HG02763 (cell line): ENCODE measurements at regions not wholly inside any gene's neighbourhood (a gene's known extent, or its start where the extent isn't known, plus 50 kb on each side); places are given as distances from the start of the nearest gene placed in this dataset.

Experiments
- ATAC-seq: cut with Tn5 transposase; IDR thresholded peaks from one replicate; pipeline ENCODE4 v1.9.1; 2021; ENCODE audit warnings: mild to moderate bottlenecking, moderate library complexity; ENCODE audit not compliant: unreplicated experiment

GRCh38 chr6:121809211-121809610 lies 373.8 kb downstream of the GJA1 start:
- ATAC-seq: no peak

GRCh38 chr6:121810158-121811032 lies 374.9 kb downstream of the GJA1 start:
- ATAC-seq: no peak

- no peak for ATAC-seq
These were observed 375.7 kb downstream of the GJA1 start for GRCh38 chr6:121811106-121811505.

- no peak for ATAC-seq
These were observed 380.9 kb downstream of the GJA1 start for GRCh38 chr6:121816361-121816760.

GRCh38 chr6:121816906-121817540 lies 381.6 kb downstream of the GJA1 start:
- no peak for ATAC-seq

- ATAC-seq: no peak
These were observed 388.0 kb downstream of the GJA1 start for GRCh38 chr6:121823437-121823851.

- ATAC-seq: no peak
These were observed 390.8 kb downstream of the GJA1 start for GRCh38 chr6:121826156-121826810.

GRCh38 chr6:121828146-121828886 lies 392.9 kb downstream of the GJA1 start:
- no peak for ATAC-seq

- ATAC-seq: no peak
These were observed 395.3 kb downstream of the GJA1 start for GRCh38 chr6:121830736-121831135.

GRCh38 chr6:121835662-121836061 lies 400.2 kb downstream of the GJA1 start:
- no peak for ATAC-seq

- no peak for ATAC-seq
These were observed 402.2 kb downstream of the GJA1 start for GRCh38 chr6:121837545-121838229.

GRCh38 chr6:121838842-121839241 lies 403.4 kb downstream of the GJA1 start:
- no peak for ATAC-seq

GRCh38 chr6:121839896-121840295 lies 404.4 kb downstream of the GJA1 start:
- ATAC-seq: no peak

GRCh38 chr6:121844898-121845297 lies 409.5 kb downstream of the GJA1 start:
- no peak for ATAC-seq

- ATAC-seq: no peak
These were observed 412.5 kb downstream of the GJA1 start for GRCh38 chr6:121847806-121848522.

- no peak for ATAC-seq
These were observed 413.2 kb downstream of the GJA1 start for GRCh38 chr6:121848523-121849255.

- peak; percentile 84 for ATAC-seq
These were observed 414.0 kb downstream of the GJA1 start for GRCh38 chr6:121849477-121849876.

- no peak for ATAC-seq
These were observed 415.6 kb downstream of the GJA1 start for GRCh38 chr6:121851056-121851455.

- ATAC-seq: no peak
These were observed 418.2 kb downstream of the GJA1 start for GRCh38 chr6:121853686-121854085.
